Adrenal gland (tissue), 5 donors: ENCODE measurements at regions not wholly inside any gene's neighbourhood (a gene's known extent, or its start where the extent isn't known, plus 50 kb on each side); places are given as distances from the start of the nearest gene placed in this dataset.

Source experiments
- POLR2A ChIP-seq, 2 donors: fragments of 450-650 bp; IDR thresholded peaks; one replicate each; pipeline ENCODE4 v1.6.1; 2017; ENCODE audit warnings: antibody characterized with exemption in 2 of 2, mild to moderate bottlenecking in 2 of 2, moderate library complexity in 1 of 2
- TF ChIP-seq, protein P1 (sequence below), 6 experiments: fragments of 450-650 bp in 4 of 6; fragments of 200-600 bp in 2 of 6; sonication (generic) in 1 of 6; IDR thresholded peaks; 1 replicate in 5 of 6; 2 replicates in 1 of 6; pipeline versions ENCODE4 v1.5.1 to v1.8.0; 2016 to 2021; ENCODE audit warnings: antibody characterized with exemption in 6 of 6, mild to moderate bottlenecking in 2 of 6, moderate library complexity in 1 of 6
- donor health status: DM: no; HTN: no; CAD: no.

DNA sequence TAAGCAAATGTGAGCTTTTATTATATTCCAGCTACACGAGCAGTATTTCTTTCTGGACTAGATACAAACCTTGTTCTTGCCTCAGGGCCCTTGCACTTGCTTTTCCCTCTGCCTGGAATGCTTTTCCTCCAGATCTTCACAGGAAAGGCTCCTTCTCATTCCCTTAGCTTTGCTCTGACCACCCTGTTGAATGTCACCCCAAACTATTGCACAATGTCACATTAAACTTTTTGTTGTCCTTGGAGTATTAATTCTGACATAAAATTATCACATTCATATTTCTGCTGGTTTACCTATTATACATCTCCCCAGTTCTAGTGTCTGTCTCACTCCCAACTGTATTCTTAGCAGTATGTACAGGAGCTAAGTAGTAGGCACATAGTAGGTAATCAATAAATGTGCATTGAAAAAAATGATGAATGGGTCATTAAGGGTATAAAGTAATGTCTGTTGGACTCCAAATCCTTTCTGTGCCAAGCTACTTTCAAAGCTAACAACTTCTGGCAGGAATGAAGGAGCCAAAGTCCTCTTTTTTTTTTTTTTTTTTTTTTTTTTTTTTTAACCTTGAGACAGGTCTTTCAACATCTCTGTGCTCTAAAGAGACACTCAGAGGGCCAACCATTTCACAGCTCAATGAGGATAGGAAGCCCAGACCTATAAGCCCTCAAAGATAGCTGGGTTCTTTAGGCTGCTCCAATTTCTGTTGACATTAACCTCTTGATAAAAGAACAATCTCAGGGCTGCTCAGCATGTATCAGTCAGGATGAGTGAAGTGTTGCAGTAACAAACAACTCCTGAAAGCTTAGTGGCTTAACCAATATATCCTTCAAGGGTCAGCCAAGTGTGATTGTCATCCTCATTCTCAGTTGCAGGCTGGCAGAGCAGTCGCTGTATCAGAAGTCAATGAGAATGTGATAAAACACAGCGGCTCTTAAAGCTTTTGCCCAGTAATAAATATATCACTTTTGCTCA is 424.4 kb upstream of the TBX3 start:
- TF ChIP-seq, protein P1, sequence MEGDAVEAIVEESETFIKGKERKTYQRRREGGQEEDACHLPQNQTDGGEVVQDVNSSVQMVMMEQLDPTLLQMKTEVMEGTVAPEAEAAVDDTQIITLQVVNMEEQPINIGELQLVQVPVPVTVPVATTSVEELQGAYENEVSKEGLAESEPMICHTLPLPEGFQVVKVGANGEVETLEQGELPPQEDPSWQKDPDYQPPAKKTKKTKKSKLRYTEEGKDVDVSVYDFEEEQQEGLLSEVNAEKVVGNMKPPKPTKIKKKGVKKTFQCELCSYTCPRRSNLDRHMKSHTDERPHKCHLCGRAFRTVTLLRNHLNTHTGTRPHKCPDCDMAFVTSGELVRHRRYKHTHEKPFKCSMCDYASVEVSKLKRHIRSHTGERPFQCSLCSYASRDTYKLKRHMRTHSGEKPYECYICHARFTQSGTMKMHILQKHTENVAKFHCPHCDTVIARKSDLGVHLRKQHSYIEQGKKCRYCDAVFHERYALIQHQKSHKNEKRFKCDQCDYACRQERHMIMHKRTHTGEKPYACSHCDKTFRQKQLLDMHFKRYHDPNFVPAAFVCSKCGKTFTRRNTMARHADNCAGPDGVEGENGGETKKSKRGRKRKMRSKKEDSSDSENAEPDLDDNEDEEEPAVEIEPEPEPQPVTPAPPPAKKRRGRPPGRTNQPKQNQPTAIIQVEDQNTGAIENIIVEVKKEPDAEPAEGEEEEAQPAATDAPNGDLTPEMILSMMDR (IDR thresholded peaks at IDR 0.05) = no peak
- TF ChIP-seq POLR2A (IDR thresholded peaks at IDR 0.05) = no peak
